ENCODE measurements at regions not wholly inside any gene's neighbourhood (a gene's known extent, or its start where the extent isn't known, plus 50 kb on each side); places are given as distances from the start of the nearest gene placed in this dataset.

DNA sequence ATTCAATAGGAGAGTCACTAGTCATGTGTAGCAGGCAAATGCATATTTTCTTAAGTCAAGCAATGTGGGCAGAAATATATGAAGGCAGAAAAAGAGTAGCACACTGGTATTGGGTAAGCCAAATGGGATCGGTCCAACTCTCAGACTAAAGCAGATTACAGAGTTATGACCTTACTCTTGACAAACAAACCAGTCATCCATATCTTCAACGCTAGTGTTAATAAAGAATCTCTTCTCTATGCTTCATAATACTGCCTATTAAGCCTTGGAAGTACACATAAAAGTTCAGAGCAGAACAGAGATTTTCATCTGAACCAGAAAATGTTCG, 320.2 kb upstream of the JARID2 start:
- TF ChIP-seq CTCF (IDR thresholded peaks at IDR 0.05) = no peak
- no peak for TF ChIP-seq POLR2AphosphoS5 (IDR thresholded peaks at IDR 0.05)
